Choroid plexus epithelial cell (primary cell): ENCODE measurements at regions not wholly inside any gene's neighbourhood (a gene's known extent, or its start where the extent isn't known, plus 50 kb on each side); places are given as distances from the start of the nearest gene placed in this dataset.
A peak's percentile ranks its signal among the peaks of the same experiment; 100 is the strongest.

Experiments used
- DNase-seq: peaks from one replicate; pipeline ENCODE4 v3.0.0-alpha.2; 2010; ENCODE audit warnings: low read depth
- H3K4me3 ChIP-seq: 2 replicates; pipeline ENCODE4 v1.5.1; 2011; ENCODE audit warnings: low read depth, mild to moderate bottlenecking, control low read depth, low read length, moderate library complexity
- TF ChIP-seq, protein P1 (sequence below): conservative IDR thresholded peaks from 2 replicates; pipeline ENCODE4 v1.5.1; 2011; ENCODE audit warnings: low read depth, mild to moderate bottlenecking, control low read depth, inconsistent platforms, low read length, moderate library complexity

GRCh38 chr12:42809226-42809625, 219.7 kb upstream of the PRICKLE1 start:
- peak; percentile 65 for DNase-seq
- no peak overlapping the region for H3K4me3 ChIP-seq
- TF ChIP-seq, protein P1, sequence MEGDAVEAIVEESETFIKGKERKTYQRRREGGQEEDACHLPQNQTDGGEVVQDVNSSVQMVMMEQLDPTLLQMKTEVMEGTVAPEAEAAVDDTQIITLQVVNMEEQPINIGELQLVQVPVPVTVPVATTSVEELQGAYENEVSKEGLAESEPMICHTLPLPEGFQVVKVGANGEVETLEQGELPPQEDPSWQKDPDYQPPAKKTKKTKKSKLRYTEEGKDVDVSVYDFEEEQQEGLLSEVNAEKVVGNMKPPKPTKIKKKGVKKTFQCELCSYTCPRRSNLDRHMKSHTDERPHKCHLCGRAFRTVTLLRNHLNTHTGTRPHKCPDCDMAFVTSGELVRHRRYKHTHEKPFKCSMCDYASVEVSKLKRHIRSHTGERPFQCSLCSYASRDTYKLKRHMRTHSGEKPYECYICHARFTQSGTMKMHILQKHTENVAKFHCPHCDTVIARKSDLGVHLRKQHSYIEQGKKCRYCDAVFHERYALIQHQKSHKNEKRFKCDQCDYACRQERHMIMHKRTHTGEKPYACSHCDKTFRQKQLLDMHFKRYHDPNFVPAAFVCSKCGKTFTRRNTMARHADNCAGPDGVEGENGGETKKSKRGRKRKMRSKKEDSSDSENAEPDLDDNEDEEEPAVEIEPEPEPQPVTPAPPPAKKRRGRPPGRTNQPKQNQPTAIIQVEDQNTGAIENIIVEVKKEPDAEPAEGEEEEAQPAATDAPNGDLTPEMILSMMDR, result no peak

- TF ChIP-seq, protein P1, result no peak
- peak; percentile 78 for DNase-seq
- H3K4me3 ChIP-seq, result no peak overlapping the region
Observed at GRCh38 chr12:42807766-42808165, 218.2 kb upstream of the PRICKLE1 start.

- no peak overlapping the region for H3K4me3 ChIP-seq
- TF ChIP-seq, protein P1, result no peak
- no peak for DNase-seq
Observed at GRCh38 chr12:42807251-42807650, 217.7 kb upstream of the PRICKLE1 start.

DNA sequence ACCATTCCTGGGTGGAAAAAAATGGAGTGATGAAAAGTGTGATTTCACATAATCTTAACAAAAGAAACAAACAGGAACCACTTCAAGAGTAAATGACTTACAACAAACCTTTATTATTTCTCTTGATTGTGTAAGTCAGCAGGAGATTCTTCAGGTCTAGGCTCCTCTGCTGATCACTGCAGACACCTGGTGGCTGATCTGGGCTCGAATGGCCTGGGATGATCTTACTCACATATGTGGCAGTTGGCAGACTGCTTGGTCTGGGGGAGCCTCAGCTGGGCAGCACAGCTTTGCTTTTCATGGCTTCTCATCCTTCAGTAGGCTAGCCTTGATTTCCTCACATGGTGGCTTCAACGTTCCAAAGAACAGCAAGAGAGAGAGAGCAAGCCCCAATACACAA, 215.4 kb upstream of the PRICKLE1 start:
- no peak for DNase-seq
- TF ChIP-seq, protein P1, result peak; percentile 3
- H3K4me3 ChIP-seq, result no peak overlapping the region

- TF ChIP-seq, protein P1, result no peak
- no peak for DNase-seq
Observed at GRCh38 chr12:42802785-42803189, 213.2 kb upstream of the PRICKLE1 start.

DNA sequence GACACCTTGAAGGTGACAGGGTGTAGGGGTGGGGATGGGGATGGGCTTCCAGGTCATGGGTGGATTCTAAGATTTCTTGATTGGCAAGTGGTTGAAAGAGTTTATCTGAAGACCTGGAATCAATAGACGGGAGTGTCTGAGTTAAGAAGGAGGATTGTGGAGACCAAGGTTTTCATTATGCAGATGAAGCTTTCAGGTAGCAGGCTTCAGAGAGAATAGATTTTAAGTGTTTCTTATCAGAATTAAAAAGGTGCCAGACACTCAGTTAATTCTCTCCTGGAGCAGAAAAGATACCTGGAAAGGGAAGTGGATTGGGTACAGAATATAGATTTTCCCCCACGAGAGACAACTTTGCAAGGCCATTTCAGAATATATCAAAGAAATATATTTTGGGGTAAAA, 211.7 kb upstream of the PRICKLE1 start:
- TF ChIP-seq, protein P1, result no peak
- DNase-seq, result no peak
- H3K4me3 ChIP-seq, result no peak overlapping the region

More at GRCh38 chr12:42802785-42803189, 213.2 kb upstream of the PRICKLE1 start:
- H3K4me3 ChIP-seq, result no peak overlapping the region

GRCh38 chr12:42799966-42800365, 210.4 kb upstream of the PRICKLE1 start:
- TF ChIP-seq, protein P1, result no peak
- no peak for DNase-seq

More at GRCh38 chr12:42799966-42800365, 210.4 kb upstream of the PRICKLE1 start:
- H3K4me3 ChIP-seq, result no peak overlapping the region
